GM12878 (cell line): ENCODE measurements at regions not wholly inside any gene's neighbourhood (a gene's known extent, or its start where the extent isn't known, plus 50 kb on each side); places are given as distances from the start of the nearest gene placed in this dataset.
A peak's percentile ranks its signal among the peaks of the same experiment; 100 is the strongest.

ENCODE experiments used
- IKZF1 ChIP-seq: fragments of 450-650 bp; conservative IDR thresholded peaks from 2 replicates; pipeline ENCODE4 v1.6.1; 2017; ENCODE audit warnings: antibody characterized with exemption, mild to moderate bottlenecking
- KDM1A ChIP-seq: fragments of 200-600 bp; sonication (generic); IDR thresholded peaks from 2 replicates; pipeline ENCODE4 v1.6.1; 2016; ENCODE audit warnings: borderline replicate concordance
- MYC ChIP-seq: IDR thresholded peaks from 2 replicates; pipeline ENCODE4 v1.6.1; 2011; ENCODE audit warnings: mild to moderate bottlenecking, low read length, moderate library complexity, inconsistent platforms; ENCODE audit not compliant: insufficient read depth, insufficient replicate concordance, insufficient read length, severe bottlenecking
- SMC3 ChIP-seq: IDR thresholded peaks from 2 replicates; pipeline ENCODE4 v1.6.1; 2011; ENCODE audit warnings: low read length, improper control_type of control experiment, borderline replicate concordance
- TCF12 ChIP-seq: IDR thresholded peaks from 2 replicates; pipeline ENCODE4 v1.6.1; 2011; ENCODE audit warnings: low read depth, mild to moderate bottlenecking, low read length
- ZNF687 ChIP-seq: fragments of 450-650 bp; IDR thresholded peaks from 2 replicates; pipeline ENCODE4 v1.6.1; 2017; ENCODE audit warnings: mild to moderate bottlenecking, moderate library complexity
- TF ChIP-seq, protein P1 (sequence below): fragments of 450-650 bp; IDR thresholded peaks from 2 replicates; pipeline ENCODE4 v1.6.1; 2016; ENCODE audit warnings: mild to moderate bottlenecking

DNA sequence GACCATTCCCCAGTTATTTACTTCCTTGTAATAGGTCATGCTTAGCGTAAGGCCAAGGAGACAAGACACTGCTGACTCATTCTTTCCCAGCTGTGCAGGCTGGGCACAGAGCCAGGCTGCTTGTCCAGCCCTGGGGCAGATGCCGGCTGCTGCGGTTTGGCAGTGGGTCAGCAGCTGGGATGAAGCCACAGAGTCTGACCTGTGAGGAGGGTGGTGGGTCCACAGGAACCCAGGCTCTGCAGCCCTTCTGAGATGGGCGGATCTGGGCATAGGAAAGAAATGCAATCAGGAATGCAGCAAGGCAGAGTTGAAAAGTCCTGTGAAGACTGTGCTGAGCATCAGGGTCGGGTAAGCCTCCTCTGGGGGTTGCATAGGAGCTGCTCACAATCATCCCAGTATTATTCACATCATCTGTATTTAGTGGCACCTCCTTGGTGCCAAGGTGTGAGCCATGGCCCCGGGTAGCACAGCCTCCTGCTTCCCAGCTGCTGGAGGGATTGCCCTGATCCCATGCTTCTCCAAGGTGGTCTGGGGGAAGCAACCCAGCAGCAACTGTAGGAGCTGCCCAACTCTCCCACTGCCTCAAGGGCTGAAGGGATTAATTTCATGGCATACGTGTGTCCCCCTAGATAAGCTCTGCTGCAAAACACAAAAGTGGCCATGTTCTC is 139.0 kb downstream of the DDX1 start (continued):
- no peak for TF ChIP-seq ZNF687
- no peak for TF ChIP-seq KDM1A
- TF ChIP-seq IKZF1: peak; percentile 32; the same call in 1 of the 2 replicates
- no peak for TF ChIP-seq MYC
- TF ChIP-seq, protein P1, sequence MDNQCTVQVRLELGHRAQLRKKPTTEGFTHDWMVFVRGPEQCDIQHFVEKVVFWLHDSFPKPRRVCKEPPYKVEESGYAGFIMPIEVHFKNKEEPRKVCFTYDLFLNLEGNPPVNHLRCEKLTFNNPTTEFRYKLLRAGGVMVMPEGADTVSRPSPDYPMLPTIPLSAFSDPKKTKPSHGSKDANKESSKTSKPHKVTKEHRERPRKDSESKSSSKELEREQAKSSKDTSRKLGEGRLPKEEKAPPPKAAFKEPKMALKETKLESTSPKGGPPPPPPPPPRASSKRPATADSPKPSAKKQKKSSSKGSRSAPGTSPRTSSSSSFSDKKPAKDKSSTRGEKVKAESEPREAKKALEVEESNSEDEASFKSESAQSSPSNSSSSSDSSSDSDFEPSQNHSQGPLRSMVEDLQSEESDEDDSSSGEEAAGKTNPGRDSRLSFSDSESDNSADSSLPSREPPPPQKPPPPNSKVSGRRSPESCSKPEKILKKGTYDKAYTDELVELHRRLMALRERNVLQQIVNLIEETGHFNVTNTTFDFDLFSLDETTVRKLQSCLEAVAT: no peak
- TF ChIP-seq TCF12: 0 out of 2 replicates have a peak, but pooled peaks have one; percentile 50
- no peak for TF ChIP-seq SMC3
- TF ChIP-seq, all 136 proteins: peak for 3
